Endothelial cell of umbilical vein (primary cell): ENCODE measurements at regions not wholly inside any gene's neighbourhood (a gene's known extent, or its start where the extent isn't known, plus 50 kb on each side); places are given as distances from the start of the nearest gene placed in this dataset.

Source experiments
- BruUV-seq: library from RNA; stranded (reverse); fragments of 400-500 nt; replicated peaks from 2 replicates; lab custom pipeline; 2021; lab: Mats Ljungman, UMichigan
- CTCF ChIA-PET: fragments of 300-600, 350-600 bp; sonication (Branson Sonifier 250); formaldehyde crosslinking; loops from one replicate; lab custom pipeline; 2021; ENCODE audit warnings: antibody characterized with exemption, inconsistent platforms; lab: Charles Lee
- POLR2A ChIA-PET: fragments of 300-600, 350-600 bp; sonication (Branson Sonifier 250); formaldehyde crosslinking; loops from one replicate; lab custom pipeline; 2021; ENCODE audit warnings: antibody characterized with exemption, inconsistent platforms; lab: Charles Lee
- DNase-seq: peaks from one replicate; pipeline ENCODE4 v3.0.0-alpha.2; 2011; ENCODE audit warnings: low read depth, low spot score
- FAIRE-seq: peaks from 2 replicates; lab custom pipeline; 2011; peaks lifted over from hg19 to GRCh38; lab: Jason Lieb, UNC
- H2AFZ ChIP-seq: 2 replicates; pipeline ENCODE4 v1.6.0; 2012; ENCODE audit warnings: low read depth, low read length, control low read depth, inconsistent platforms
- H3K27ac ChIP-seq: 2 replicates; pipeline ENCODE4 v1.5.1; 2011; ENCODE audit warnings: low read depth, mild to moderate bottlenecking, control low read depth, low read length, moderate library complexity; ENCODE audit not compliant: insufficient read depth
- H3K27me3 ChIP-seq, 2 experiments: 2 replicates each; pipeline versions ENCODE4 v1.6.0 to v1.6.1; 2011; ENCODE audit warnings: low read length in 2 of 2, mixed read lengths in 1 of 2; ENCODE audit not compliant: control insufficient read depth in 2 of 2, insufficient read depth in 2 of 2
- H3K36me3 ChIP-seq, 2 experiments: 2 replicates in 1 of 2; 3 replicates in 1 of 2; pipeline ENCODE4 v1.5.1; 2011; ENCODE audit warnings: low read length in 2 of 2, mild to moderate bottlenecking in 1 of 2, moderate library complexity in 1 of 2; ENCODE audit not compliant: control insufficient read depth in 2 of 2, insufficient read depth in 2 of 2; ENCODE audit errors: extremely low read depth in 1 of 2
- H3K4me1 ChIP-seq: 3 replicates; pipeline ENCODE4 v1.5.1; 2011; ENCODE audit warnings: mild to moderate bottlenecking, low read length; ENCODE audit not compliant: control insufficient read depth, insufficient read depth; ENCODE audit errors: extremely low read depth
- H3K4me2 ChIP-seq: 2 replicates; pipeline ENCODE4 v1.6.1; 2011; ENCODE audit warnings: low read length, control low read depth, mixed read lengths; ENCODE audit not compliant: insufficient read depth
- H3K4me3 ChIP-seq, 3 experiments: fragments of 200-600 bp in 1 of 3; sonication (generic), shearing (Covaris generic) in 1 of 3; replicated peaks in 1 of 3; 2 replicates each; pipeline ENCODE4 v1.5.1; 2011 to 2016; ENCODE audit warnings: control low read depth in 3 of 3, low read length in 3 of 3, mild to moderate bottlenecking in 2 of 3, inconsistent platforms in 1 of 3, low read depth in 1 of 3, moderate library complexity in 1 of 3; ENCODE audit not compliant: insufficient read depth in 1 of 3
- H3K79me2 ChIP-seq: 2 replicates; pipeline ENCODE4 v1.6.0; 2012; ENCODE audit warnings: low read length, inconsistent platforms; ENCODE audit not compliant: control insufficient read depth, insufficient read depth
- H3K9ac ChIP-seq: replicated peaks from 2 replicates; pipeline ENCODE3; 2011; ENCODE audit warnings: low read length, control low read depth; ENCODE audit not compliant: insufficient read depth; ENCODE audit errors: extremely low read depth
- H3K9me1 ChIP-seq: replicated peaks from 3 replicates; pipeline ENCODE4 v1.6.0; 2011; ENCODE audit warnings: mild to moderate bottlenecking, low read length; ENCODE audit not compliant: control insufficient read depth, insufficient read depth; ENCODE audit errors: extremely low read depth
- H3K9me3 ChIP-seq: replicated peaks from 2 replicates; pipeline ENCODE4 v1.5.1; 2012; ENCODE audit warnings: low read length, inconsistent platforms; ENCODE audit not compliant: control insufficient read depth, insufficient read depth
- H4K20me1 ChIP-seq: replicated peaks from 2 replicates; pipeline ENCODE3; 2011; ENCODE audit warnings: mild to moderate bottlenecking, low read length; ENCODE audit not compliant: control insufficient read depth, insufficient read depth; ENCODE audit errors: extremely low read depth
- EZH2 ChIP-seq: IDR thresholded peaks from 2 replicates; pipeline ENCODE4 v1.6.1; 2012; ENCODE audit warnings: borderline replicate concordance, low read depth, mild to moderate bottlenecking, moderate library complexity, low read length, inconsistent platforms; ENCODE audit not compliant: severe bottlenecking
- FOS ChIP-seq: IDR thresholded peaks from 2 replicates; pipeline ENCODE4 v1.6.1; 2011; ENCODE audit warnings: mild to moderate bottlenecking, low read length, moderate library complexity, borderline replicate concordance; ENCODE audit not compliant: insufficient read depth
- GATA2 ChIP-seq: IDR thresholded peaks from 2 replicates; pipeline ENCODE4 v1.7.0; 2011; ENCODE audit warnings: low read depth, mild to moderate bottlenecking, moderate library complexity, mixed read lengths, low read length; ENCODE audit not compliant: insufficient read length, insufficient read depth
- JUN ChIP-seq: IDR thresholded peaks from 2 replicates; pipeline ENCODE4 v1.6.1; 2011; ENCODE audit warnings: borderline replicate concordance, low read depth; ENCODE audit not compliant: insufficient read length, insufficient read depth
- MYC ChIP-seq: IDR thresholded peaks from one replicate; pipeline ENCODE4 v1.6.1; 2011; ENCODE audit warnings: mild to moderate bottlenecking, low read depth, low read length
- POLR2AphosphoS5 ChIP-seq: IDR thresholded peaks from 2 replicates; pipeline ENCODE4 v1.6.1; 2012; ENCODE audit warnings: low read depth, mild to moderate bottlenecking, control low read depth, low read length, moderate library complexity; ENCODE audit not compliant: insufficient read depth
- dilution Hi-C: fragments of 300-500 bp; cut with MboI; formaldehyde crosslinking; loops from one replicate; pipeline ENCODE4 v1.15.0; 2019; ENCODE audit warnings: low sequenced_read_pairs; ENCODE audit not compliant: extremely low pct_ligation_motif_present
- intact Hi-C: fragments of 100-400 bp; cut with micrococcal nuclease; formaldehyde crosslinking; loops from one replicate; pipeline ENCODE4 v1.10.0; 2022
- TF ChIP-seq, protein P1 (sequence below): IDR thresholded peaks from 2 replicates; pipeline ENCODE4 v1.6.1; 2011; ENCODE audit not compliant: insufficient read depth, insufficient read length
- TF ChIP-seq, protein P2 (sequence below), 2 donors: IDR thresholded peaks; 1 replicate in 1 of 2; 2 replicates in 1 of 2; pipeline ENCODE4 v1.5.1; 2011; ENCODE audit warnings: low read length in 2 of 2, mild to moderate bottlenecking in 2 of 2, moderate library complexity in 2 of 2, control low read depth in 1 of 2, inconsistent platforms in 1 of 2, low read depth in 1 of 2; ENCODE audit not compliant: insufficient read depth in 1 of 2; ENCODE audit errors: extremely low read depth in 1 of 2

DNA sequence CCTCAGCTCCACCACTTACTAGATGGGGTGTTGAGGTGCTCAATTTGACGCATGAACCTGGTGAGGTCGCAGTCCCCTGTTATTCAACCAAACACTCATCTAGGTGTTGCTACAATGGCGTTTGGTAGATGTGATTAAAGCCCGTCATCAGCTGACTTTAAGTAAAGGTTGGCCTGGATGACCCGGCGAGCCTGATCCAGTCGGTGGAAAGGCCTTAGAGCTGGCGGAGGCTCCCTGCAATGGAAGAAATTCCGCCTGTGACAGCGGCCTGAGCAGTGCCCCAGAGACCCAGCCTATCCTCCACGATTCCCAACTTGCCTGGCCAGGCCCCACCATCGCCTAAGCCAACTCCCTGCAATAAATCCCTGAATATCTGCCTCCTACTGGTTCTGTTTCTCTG, 171.4 kb downstream of the BMP7 start:
- TF ChIP-seq, protein P1, sequence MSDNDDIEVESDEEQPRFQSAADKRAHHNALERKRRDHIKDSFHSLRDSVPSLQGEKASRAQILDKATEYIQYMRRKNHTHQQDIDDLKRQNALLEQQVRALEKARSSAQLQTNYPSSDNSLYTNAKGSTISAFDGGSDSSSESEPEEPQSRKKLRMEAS = no peak
- no peak for TF ChIP-seq GATA2
- DNase-seq (no peak), FAIRE-seq (no peak)
- Histone ChIP-seq H3K36me3 (no peaks in the 10 kb centered on the region), H4K20me1 (no peaks in the 10 kb centered on the region), H3K9ac (no peak overlapping the region), H3K27me3 (no peaks in the 10 kb centered on the region), H3K4me1 (no peaks in the 10 kb centered on the region), H3K9me3 (no peaks in the 10 kb centered on the region), H3K4me3 (no peak overlapping the region), H3K4me2 (no peak overlapping the region), H3K9me1 (no peaks in the 10 kb centered on the region), H3K27ac (no peak overlapping the region), H2AFZ (no peak overlapping the region), H3K79me2 (no peaks in the 10 kb centered on the region)
- intact Hi-C loops = loop anchor here (10.0 kb wide), 1 partner anchor 400 kb away; no protein-coding TSS in a partner anchor
- ChIA-PET CTCF (no interaction called here), POLR2A (no interaction called here)
- dilution Hi-C loops = no loop called here
- no TSS peak for BruUV-seq

DNA sequence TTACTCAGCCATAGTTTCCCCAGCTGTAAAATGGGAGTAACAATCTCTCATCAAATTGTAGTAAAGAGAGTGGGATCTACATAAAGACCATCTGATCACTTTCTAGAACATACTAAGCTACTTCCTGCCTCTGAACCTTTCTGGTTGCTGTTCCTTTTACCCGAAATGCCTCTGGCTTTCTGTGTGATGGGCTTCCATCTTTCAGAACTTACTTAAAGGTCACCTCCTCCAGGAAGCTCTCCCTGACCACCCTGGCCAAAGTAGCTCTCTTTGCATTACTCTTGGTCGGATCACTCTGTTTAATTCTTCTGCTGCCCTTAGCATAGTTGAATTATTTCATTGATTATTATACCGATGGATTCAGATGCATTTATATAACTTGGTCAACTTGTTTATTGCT, 171.0 kb downstream of the BMP7 start:
- Histone ChIP-seq H3K79me2 (no peaks in the 10 kb centered on the region), H3K4me1 (no peaks in the 10 kb centered on the region), H3K27me3 (no peaks in the 10 kb centered on the region), H3K4me3 (no peak overlapping the region), H2AFZ (no peak overlapping the region), H4K20me1 (no peaks in the 10 kb centered on the region), H3K9me1 (no peaks in the 10 kb centered on the region), H3K4me2 (no peak overlapping the region), H3K27ac (no peak overlapping the region), H3K9ac (no peak overlapping the region), H3K36me3 (no peaks in the 10 kb centered on the region), H3K9me3 (no peaks in the 10 kb centered on the region)
- dilution Hi-C loops = no loop called here
- no peak for TF ChIP-seq POLR2AphosphoS5
- TF ChIP-seq JUN = no peak
- no peak for TF ChIP-seq EZH2
- TF ChIP-seq, protein P2, sequence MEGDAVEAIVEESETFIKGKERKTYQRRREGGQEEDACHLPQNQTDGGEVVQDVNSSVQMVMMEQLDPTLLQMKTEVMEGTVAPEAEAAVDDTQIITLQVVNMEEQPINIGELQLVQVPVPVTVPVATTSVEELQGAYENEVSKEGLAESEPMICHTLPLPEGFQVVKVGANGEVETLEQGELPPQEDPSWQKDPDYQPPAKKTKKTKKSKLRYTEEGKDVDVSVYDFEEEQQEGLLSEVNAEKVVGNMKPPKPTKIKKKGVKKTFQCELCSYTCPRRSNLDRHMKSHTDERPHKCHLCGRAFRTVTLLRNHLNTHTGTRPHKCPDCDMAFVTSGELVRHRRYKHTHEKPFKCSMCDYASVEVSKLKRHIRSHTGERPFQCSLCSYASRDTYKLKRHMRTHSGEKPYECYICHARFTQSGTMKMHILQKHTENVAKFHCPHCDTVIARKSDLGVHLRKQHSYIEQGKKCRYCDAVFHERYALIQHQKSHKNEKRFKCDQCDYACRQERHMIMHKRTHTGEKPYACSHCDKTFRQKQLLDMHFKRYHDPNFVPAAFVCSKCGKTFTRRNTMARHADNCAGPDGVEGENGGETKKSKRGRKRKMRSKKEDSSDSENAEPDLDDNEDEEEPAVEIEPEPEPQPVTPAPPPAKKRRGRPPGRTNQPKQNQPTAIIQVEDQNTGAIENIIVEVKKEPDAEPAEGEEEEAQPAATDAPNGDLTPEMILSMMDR (IDR thresholded peaks at IDR 0.05; ENCODE audit: extremely low read depth in 1 of 2, insufficient read depth in 1 of 2, low read depth in 1 of 2, low read length in 2 of 2) = no peak
- no peak for TF ChIP-seq FOS
- TF ChIP-seq, protein P1 = no peak
- TF ChIP-seq MYC = no peak
- ChIA-PET CTCF (no interaction called here), POLR2A (no interaction called here)
- no peak for DNase-seq
- BruUV-seq = no TSS peak
- no peak for FAIRE-seq
- intact Hi-C loops = loop anchor here (10.0 kb wide), 1 partner anchor 399 kb away; no protein-coding TSS in a partner anchor
